Brain pericyte (primary cell): ENCODE measurements at regions not wholly inside any gene's neighbourhood (a gene's known extent, or its start where the extent isn't known, plus 50 kb on each side); places are given as distances from the start of the nearest gene placed in this dataset.
"Not testable (repeated sequence)": the region's sequence is repeated elsewhere in the genome, so short reads cannot be mapped to it uniquely, and the experiment has no call there.

ENCODE experiments used
- DNase-seq: peaks from one replicate; pipeline ENCODE4 v3.0.0-alpha.2; 2012; ENCODE audit warnings: low read depth, low spot score

DNA sequence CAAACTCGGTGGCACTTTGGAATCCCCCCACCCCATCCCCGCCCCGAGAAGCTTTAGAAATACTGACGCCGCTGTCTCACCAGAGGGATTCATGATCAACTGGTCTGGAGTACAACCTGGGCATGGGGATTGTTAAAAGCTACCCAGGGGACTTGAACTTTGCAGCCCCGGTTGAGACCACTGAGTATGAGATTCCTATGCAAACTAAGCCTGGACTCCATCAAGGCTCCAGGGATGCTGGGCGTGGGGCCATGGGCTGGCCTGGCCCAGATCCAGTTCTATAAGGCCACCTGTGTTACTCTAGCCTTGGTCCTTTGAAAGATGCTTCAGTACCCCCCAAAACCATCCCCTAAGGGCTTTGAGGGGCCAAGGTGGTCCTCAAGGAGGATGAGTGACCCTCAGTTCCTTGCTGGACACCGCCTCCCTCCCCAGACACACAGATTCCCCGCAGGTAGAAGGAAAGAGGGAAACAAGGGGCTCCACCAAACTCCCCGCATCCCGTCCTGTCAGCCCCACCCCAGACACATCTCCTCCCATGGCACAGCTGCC, 68.5 kb downstream of the MRPL36 start:
- DNase-seq: no peak

DNA sequence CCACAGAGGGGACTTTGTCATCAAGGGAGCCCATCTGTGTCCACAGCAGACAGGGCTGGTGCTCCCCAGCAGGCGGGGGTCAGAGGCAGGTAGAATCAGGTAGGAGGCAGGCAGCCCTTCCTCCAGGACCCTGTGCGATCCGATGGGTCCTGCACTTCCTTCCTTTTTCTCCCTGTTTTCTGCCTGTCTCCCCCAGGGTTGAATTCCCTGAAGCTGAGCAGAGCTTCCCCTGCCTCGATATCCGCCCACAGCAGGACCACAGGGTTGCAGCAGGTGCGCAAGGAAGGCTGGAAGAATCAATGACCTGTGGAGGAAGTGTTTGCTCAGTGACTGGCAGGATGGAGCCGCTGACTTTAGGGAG, 69.2 kb downstream of the MRPL36 start:
- no peak for DNase-seq

DNA sequence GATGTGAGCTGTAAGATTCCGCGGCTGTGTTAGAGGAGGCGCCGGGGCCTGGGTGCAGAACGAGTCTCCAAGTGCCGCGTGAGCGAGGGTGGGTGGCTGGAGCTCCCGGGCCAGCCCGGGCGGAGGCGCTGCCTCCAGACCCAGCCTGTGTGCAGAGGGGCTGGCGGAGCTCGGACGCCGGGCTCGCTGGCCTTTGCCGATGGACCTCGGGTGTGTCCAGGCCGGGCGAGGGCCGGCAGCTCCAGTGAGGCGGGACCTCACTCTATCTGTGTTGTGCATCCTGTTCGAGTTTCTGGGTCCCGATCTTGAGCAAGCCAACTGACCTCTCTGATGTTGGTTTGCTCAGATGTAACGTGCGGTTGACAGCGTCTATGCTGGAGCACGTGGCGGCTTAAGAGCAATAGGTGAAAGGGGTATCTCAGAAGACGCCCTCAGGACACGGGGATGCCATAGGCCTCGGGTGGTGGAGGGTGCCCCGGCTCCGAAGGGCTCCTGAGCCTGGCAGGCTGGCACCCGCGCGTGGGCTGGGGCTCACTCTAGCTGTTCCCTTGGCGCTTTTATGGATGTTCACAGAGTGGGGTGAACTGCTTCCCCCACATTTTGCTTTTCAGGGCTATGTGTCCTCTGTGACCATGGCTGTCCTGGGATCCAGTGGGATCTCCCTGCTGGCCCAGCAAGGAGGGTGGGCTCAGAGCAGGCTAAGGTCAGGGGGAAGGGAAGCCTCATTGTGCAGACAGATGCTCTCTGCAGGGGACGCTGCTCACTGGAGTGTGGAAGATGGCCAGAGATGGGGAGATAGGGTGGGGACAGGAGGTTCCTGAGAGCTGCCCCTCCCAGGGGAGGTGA, 69.8 kb downstream of the MRPL36 start:
- DNase-seq: no peak

DNA sequence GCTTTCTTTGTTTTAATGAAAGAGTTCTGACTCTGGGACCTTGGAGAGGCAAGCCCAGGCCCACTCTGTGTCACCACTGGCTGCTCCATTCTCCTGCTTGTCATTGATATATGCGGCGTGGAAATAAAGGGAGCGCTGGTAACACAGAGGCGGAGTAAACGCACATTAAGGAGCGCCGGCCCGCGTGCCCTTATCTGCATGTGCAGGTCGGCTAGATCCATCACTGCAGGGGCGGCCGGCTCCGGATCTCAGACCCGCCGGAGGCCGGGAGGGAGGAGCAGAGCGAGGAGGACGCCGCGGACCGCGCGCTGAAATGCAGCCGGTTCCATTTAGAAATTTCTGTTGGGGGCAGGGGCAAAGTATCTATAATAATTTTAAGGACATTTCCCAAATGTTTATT, 70.8 kb downstream of the MRPL36 start:
- no peak for DNase-seq

DNA sequence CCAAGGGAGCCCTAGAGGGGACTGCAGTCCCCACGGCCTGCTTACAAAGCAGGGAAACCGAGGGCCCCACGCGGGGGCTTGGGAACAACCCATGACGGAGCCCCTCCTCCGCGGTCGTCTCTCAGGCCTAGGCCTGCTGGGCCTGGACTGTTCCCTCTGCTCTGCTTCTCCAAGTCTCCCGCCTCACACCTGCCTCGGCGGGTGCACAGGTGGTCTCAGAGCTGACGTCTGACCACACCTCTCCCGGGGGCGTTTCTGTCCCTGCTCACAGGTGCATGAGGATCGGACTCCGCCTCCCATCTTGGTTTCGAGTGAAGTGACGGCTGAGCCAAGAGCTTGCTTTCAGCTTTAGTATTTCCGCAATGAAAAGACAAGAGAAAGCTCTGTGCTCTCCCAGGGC, 72.1 kb downstream of the MRPL36 start:
- no peak for DNase-seq

DNA sequence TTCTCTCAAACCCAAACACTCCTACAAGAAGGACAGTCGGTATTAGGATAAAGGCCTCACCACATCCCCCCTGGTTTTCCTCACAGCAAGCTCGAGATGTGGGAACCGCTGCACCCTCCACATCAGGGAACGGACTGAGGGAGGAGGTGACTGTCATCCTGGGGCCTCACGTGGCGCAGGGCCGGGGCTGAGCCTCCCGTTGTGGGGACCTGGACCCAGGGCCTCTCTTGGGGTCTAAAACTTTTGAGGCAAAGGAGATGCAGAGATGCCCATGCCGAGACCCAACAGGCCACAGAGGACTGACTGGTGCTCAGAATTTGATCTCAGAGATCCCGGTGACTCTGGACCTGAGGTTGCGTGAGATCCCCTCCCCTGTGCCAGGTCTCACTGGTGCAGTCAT, 72.7 kb downstream of the MRPL36 start:
- no peak for DNase-seq

DNA sequence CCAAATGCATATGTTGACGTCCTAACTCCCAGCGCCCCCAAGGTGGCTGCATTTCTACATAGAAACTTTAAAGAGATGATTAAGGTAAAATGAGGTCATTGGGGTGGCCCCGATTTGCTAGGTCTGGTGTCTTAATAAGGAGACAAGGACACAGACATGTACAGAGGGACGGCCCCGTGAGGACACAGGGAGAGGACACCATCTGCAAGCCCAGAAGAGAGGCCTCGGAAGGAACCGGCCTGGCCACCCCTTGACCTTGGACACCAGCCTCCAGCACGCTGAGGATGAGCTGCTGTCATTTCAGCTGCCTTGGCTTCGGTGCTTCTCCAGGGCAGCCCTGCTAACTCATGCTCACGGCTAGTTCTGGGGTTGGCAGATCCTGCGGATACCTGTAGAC, 73.2 kb downstream of the MRPL36 start:
- no peak for DNase-seq

DNA sequence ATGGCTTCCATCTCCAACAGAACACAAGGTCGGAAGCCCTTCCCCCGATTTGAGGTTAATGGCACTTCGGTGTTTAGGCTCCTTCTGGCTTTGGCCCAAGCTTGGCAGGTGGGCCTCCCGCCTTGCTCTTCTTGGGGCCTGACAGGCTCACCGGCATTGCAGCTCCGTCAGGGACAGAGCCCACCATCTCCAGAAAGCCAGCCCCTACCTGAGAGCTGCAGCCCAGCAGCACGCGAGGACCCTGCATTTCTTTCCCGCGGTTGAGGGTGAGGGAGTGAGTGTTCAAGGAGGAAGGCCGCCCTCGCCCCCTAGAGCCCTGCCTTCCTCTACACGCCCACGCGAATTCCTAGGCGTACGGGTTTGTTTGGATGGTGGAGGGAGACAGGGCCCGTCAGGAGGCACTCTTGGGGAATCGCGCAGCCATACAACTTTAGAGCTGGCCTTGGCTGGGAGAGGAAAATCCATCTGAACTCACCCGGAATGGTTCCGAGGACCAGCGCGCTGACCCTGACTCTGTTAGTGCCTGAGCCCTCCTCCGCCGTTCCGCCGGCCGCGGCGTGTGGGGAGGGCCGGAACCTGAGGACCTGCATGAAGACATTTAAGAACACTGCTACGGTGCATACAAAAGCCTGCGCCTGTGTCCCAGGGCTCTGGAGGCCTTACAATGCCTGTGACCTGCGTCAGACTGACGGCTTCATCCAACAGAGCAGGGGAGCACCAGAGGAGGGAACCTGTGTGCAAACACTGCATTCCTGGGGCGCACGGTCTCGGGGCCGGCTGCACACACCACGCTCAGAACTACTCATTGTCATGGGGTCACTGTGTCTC, 73.8 kb downstream of the MRPL36 start:
- DNase-seq: no peak

DNA sequence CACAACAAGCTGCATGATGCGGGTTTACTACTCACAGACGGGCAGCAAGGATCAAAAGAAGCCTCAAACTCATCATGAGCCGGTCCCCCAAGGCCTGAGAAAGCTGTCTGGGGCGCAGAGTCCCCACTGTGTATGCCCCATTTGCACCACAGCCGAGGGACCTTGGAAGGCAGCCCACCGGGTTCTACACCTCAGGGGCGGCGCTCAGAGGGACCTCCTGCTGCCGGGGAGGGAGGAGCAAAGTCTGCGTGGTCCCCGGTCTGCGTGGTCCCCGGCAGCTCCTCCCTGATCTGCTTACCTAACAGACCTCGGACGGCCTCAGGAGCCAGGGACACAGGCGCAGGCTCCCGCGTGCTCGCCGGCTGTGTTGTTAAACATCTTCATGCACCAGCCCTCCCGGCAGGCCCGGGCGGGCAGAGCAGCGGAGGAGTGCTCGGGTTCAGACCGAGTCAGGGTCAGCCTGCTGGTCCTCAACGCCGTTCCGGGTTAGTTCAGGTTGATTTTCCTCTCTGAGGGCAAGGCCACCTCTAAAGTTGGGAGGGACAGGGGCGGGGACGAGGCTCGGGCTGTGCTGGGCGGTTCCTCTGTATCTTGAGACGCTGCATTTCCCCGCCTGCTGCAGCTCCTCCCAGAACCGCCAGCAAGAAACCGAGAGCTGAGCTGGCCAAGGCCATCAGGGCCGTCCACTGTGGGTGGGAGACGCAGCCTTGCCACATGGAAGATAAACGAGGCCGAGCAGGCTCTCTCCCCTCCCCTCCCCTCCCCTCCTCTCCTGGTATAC, 74.6 kb downstream of the MRPL36 start:
- no peak for DNase-seq

DNA sequence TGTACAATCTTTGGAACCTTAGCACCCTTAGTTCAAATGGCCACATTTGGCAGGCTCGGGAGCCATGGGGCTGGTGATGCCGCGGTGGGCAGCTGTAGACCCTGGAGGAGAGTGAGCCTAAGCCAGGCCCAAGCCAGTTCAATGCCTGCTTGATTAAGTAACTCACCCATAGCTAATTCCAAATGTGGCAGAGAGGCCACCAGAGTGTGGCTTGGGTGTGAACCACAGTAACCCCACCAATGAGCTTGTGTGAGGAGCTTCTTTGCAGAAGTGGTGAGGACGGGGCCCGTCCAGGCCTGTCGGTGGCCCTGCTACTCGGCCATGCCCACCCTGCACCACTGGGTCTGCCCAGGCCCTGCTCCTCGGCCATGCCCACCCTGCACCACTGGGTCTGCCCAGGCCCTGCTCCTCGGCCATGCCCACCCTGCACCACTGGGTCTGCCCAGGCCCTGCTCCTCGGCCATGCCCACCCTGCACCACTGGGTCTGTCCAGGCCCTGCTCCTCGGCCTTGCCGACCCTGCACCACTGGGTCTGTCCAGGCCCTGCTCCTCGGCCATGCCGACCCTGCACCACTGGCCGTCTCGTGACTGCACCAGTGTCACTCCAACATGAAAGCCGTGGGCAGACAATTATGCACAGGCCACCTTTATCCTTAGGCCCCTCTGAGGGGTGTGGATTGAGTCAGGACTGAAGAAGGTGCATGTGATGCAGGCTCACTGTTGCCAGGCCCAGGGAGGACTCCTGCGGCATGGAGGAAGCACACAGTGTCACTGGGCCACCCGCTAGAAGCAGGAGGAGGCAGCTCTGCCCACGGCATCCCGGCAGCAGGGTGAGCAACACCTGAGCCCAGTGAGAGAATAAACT, 75.4 kb downstream of the MRPL36 start:
- no peak for DNase-seq

DNA sequence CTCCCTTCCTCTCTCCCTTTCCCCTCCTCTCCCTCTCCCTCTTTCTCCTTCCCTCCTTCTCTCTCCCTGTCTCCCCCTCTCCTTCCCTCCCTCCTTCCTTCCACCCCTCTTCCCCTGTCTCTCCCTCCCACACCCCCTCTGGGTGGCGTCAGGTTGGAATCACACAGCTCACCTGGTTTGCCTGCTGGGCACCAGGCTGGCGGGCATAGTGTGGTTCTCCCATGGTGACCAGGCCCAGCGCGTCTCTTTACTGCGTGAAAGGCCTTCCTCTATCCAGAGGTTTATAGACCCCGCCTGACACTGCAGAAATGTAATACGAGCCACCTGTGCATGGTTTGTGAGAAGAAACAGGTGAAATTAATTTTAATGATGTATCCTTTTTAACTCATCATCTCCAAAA, 76.2 kb downstream of the MRPL36 start:
- no peak for DNase-seq

DNA sequence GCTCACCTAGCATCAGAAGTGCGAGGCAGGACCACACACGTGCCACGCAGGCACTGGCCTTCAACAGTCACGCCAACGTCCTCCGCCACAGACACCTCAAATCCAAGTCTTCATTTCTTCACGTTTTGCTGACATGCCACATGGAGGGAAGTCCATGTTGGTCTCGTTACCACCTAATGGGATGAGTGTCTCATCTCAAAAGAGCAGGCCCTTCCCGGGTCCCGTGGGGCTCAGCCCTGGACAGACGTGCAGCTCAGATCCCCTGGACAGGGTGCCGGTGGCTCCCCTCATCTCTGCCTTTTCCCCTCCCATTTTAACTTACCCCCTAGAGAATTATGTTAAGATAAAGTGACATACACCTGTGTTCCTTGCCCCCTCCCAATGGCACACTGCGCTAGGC, 76.8 kb downstream of the MRPL36 start:
- no peak for DNase-seq

DNA sequence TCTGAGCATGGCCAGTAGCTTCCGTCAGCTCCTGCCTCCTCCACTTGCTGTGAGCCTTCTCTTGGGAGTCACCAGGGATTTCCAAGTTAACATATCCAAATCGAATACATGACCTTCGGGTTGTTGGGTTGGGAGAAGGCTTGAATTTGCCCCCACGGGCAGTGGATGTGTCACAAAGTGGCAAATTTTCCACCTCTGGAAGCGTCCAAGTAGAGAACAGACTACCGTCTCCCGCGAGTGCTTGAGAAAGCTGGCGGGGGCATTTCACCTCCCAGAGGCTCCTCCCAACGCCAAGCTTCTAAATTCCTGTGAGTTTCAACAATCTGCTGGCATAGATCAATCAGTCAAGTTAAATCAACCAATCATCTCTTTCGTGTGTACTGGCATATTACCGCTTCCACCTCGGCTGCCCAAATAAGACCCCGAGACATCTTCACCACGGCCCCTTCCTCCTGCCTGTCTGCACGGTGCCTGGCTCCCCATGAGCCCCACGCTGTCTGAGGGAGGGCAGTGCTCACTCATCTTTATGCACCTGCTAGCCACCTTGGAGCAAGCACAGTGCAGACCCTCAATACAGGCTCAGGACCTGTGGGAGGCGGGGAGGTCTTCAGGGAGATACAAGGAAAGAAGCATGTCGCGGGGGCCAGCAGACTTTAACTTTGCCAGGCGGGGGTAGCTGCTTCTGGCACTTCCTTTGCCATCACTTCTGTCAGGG, 79.1 kb downstream of the MRPL36 start:
- no peak for DNase-seq

DNA sequence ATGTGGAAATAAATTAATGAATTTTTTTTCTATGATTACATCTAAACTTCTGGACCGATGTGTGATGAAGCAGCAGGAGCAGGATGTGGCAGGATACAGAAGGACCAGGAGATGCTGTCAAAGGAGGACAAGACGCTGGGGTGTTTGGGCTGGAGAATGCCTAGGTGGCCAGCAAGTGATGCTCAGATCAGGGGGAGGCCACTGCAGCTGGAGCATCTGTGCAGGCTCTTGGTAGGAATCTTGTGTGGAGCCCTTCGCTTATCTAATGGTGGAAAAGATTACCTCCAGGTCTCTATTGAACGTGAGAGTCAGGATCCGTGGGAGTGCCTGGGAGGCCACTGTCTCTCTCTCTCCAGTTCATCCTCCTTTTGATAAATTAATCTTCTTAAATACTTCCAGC, 79.8 kb downstream of the MRPL36 start:
- DNase-seq: no peak

DNA sequence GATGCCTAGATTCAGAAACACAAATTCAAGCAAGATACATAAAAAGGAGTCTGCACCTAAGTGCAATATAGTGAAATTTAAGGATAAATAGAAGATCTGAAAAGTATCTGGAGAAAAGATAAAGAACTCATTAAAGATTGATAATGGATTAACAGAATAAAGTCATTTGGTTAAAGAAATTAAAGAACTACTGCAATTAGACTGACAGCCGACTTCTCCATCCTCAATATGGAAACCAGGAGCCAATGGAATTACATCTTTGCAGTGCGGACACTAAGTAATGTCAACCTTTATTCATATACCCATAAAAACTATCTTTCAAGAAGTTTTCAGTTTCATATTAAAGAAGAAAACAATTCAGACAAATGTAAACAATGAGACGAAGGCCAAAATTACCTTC, 81.0 kb downstream of the MRPL36 start:
- no peak for DNase-seq

DNA sequence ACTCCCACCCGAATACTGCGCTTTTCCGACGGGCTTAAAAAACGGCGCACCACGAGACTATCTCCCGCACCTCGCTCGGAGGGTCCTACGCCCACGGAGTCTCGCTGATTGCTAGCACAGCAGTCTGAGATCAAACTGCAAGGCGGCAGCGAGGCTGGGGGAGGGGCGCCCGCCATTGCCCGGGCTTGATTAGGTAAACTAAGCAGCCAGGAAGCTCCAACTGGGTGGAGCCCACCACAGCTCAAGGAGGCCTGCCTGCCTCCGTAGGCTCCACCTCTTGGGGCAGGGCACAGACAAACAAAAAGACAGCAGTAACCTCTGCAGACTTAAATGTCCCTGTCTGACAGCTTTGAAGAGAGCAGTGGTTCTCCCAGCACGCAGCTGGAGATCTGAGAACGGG, 89.5 kb downstream of the MRPL36 start:
- not testable (repeated sequence) for DNase-seq

DNA sequence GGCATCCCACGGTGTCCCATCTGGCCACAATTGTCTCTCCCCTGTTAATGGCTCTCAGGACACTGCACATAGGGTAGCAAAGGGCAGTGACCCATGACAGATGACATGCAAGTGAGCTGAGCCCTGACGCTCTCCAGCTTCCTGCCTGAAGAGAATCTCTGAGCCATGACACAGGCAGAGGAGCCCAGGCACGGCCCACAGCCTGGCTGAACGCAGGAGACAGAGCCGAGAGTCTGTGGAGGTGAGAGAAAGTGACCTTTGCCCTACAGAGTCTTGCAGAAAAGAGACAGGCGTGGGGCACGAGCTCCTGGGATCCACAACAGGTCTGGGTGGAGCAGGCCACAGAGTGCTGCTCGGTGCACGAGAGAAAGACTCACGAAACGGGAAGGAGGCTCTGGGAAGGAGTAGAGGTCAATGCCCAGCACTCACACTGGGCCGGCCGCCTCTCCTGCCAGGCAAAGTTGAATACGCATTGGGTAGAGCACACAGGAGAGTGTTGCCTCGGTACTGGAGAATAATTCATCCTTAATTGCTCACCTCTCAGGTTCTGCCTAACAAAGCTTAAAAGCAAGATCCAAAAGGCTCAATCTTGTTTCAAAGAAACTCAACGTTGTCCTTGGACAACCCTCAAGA, 90.3 kb downstream of the MRPL36 start:
- DNase-seq: no peak

DNA sequence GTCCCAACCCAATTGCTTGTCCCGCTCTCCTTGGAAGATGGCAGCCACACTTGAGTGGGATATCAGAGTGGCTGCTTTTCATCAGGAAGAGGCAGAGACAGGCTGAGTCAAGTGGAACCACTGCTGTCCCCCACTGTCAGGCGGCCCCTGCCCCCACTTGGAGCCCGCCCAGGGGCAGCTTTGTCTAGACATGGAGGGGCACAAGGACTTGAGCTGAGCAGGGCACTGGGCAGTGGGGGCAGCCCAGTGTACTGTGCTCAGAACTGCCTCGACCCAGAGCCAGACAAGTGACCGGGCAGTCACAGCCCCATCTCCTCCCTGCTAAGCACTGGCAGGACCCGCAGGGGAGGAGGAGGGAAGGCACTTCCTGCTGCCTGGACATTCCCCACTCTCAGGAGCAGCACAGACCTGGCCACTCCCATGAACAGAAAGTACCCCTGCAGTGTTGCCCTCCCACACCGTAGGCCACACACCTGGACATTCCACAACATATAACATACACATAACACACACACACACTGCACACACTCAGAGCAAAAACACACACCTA, 91.0 kb downstream of the MRPL36 start:
- no peak for DNase-seq

DNA sequence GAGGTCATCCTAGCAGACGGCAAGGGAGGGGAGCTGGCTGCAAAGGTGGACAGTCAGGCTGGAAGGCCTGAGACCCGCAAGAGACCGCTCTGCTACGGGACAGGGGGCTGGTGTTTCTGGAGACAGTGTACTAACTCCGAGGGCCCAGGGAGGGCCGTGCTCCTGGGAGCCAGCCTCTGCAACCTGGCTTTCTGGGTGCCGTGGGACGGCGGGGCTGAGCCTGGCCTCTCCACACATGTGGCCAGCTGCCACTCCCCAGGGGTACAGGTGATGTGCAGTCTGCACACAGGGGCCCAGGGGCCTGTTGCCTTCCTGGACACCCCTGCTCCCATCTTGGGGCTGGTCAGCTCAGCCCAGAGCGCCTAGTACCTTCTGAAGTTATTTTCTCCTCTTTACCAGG, 92.2 kb downstream of the MRPL36 start:
- no peak for DNase-seq

DNA sequence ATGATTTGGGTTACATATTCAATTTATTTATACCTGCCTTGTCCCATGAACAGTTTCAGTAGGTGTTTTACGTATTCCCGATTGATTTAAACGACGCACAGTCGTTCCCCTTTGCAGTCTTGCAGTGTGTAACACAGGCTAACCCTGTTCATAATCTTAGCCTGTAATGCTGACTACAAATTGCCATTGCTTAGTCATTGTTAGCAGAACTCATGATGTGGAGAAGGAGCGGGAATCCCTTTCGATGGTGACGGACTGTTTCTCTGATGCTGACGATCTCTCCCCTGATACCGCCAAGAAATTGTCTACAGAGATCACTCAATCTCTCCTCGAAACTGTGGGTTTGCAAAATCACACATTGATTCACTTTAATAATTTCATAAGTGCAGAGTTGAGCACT, 93.2 kb downstream of the MRPL36 start:
- no peak for DNase-seq
